NCI-H146 (cell line): ENCODE measurements at regions not wholly inside any gene's neighbourhood (a gene's known extent, or its start where the extent isn't known, plus 50 kb on each side); places are given as distances from the start of the nearest gene placed in this dataset.
"Not testable (repeated sequence)": the region's sequence is repeated elsewhere in the genome, so short reads cannot be mapped to it uniquely, and the experiment has no call there.

ENCODE experiments used
- DNase-seq: peaks from one replicate; lab custom pipeline; 2025; lab: John Stamatoyannopoulos, UW

- DNase-seq, result peak; percentile 83
Observed at GRCh38 chr4:159006202-159006601, 96.7 kb upstream of the RAPGEF2 start.

- no peak for DNase-seq
Observed at GRCh38 chr4:159008671-159009070, 94.2 kb upstream of the RAPGEF2 start.

DNA sequence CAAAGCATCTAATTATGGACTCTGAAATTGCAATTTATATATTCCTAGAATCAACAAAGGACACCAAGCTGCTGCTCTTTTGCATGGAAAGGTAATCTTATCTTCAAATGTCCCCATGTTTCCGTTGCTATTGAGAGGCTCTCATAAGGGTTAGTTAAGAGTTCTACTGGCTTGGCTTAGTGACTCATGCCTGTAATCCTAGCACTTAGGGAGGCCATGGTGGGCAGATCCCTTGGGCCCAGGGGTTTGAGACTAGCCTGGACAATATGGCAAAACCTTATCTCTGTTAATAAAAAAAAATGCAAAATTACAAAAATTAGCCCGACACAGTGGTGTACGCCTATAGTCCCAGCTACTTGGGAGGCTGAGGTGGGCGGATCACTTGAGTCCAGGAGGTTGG is 93.4 kb upstream of the RAPGEF2 start:
- no peak for DNase-seq

- peak; percentile 23 for DNase-seq
Observed at GRCh38 chr4:159010100-159010499, 92.8 kb upstream of the RAPGEF2 start.

DNA sequence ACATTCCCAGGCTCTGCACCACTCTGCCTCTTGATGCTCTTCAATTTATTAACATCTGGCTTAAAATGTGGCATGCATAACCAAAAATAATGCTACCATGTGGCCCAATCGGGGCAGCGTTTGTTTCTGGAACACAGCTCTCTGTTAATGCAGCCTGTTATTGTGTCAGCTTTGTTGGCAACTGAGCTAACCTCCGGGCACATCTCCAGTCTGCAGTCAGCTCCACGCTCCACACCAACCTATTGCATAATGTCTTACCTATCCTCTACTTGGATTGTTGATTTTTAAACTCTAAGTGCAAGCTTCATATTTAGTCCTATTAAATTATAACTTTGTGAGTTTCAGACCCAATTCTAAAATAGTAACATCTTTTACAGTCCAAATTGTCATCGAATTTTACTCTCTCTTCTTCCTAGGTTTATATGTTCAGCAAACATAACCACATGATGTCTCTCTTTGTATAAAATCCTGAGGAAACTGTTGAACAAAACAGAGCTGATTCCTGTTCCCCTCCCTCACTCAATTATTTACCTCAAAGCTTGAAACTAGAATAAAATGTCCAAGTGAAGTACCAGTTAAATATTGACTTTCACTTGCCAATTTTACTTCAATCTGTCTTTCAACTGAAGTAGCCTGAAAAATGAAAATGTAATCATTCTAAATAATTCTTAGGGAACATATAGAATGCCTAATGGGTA is 92.2 kb upstream of the RAPGEF2 start:
- DNase-seq, result peak; percentile 59

- DNase-seq, result no peak
Observed at GRCh38 chr4:159012381-159012780, 90.5 kb upstream of the RAPGEF2 start.

GRCh38 chr4:159013692-159014091 is 89.2 kb upstream of the RAPGEF2 start:
- peak; percentile 9 for DNase-seq

- DNase-seq, result no peak
Observed at GRCh38 chr4:159014859-159015258, 88.0 kb upstream of the RAPGEF2 start.

GRCh38 chr4:159015841-159016240 is 87.0 kb upstream of the RAPGEF2 start:
- no peak for DNase-seq

DNA sequence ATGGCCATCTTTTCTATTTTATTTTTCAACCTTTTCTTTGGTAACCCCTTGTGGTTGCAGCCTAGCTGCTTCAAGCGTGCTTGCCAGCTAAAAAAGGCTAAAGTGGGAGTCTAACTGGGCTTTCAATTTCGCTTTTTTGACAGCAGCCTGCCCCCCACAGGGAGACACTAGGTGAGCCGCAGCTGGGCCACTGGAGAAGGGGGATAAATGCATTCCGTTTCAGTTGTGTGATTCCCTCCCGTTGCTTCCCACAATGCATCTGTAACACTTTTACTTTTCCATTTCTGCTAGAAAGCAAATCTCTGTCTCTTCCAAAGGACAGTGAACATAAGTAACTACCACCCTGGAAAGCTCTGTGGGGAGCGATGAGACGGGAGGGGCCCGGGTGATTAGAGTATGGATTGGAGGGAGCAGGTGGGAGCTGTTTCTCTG is 86.3 kb upstream of the RAPGEF2 start:
- peak; percentile 67 for DNase-seq

- DNase-seq, result no peak
Observed at GRCh38 chr4:159017323-159018026, 85.4 kb upstream of the RAPGEF2 start.

- no peak for DNase-seq
Observed at GRCh38 chr4:159018062-159018629, 84.7 kb upstream of the RAPGEF2 start.

DNA sequence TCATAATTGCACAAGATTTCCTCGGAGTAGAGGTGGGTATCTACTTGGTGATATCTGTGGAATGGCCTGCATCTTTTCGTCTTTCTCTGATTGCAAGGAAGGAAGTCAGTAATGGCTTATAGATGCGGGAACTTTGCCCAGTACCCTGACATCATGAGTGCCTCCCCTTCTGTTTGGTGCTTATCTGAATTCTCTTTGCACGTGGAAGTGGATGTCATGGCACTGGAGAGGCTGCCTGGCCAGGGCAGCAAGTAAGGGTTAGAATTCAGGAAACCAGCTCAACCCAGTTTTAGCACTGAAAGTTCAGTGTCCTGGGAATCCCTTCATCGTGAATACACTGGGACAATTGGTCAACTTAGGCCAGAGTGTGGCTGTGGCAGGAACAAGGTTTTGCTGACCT is 83.5 kb upstream of the RAPGEF2 start:
- DNase-seq, result no peak

GRCh38 chr4:159021597-159022385 is 81.1 kb upstream of the RAPGEF2 start:
- no peak for DNase-seq

DNA sequence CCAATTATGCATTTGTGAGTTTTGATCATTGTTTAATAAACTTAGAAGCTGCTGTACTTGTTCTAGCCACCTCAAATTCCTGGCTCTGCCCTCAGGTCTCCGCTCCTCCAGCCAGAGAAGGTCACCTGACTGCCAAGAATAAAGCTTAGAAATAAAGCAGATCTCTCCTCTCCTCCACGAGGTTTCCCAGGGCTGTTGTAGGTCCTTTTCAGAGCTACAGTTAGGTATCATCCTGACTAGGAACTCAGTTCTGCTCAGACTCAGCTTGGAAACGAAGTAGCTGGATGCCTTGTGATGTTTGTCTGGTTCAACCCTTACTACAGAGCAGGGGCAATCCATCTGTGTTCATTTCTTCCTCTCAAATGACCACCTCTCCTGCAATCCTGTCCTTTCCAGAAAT is 79.1 kb upstream of the RAPGEF2 start:
- DNase-seq, result no peak

- peak; percentile 55 for DNase-seq
Observed at GRCh38 chr4:159024266-159024665, 78.6 kb upstream of the RAPGEF2 start.

- no peak for DNase-seq
Observed at GRCh38 chr4:159024828-159025227, 78.1 kb upstream of the RAPGEF2 start.

- DNase-seq, result no peak
Observed at GRCh38 chr4:159026329-159026728, 76.5 kb upstream of the RAPGEF2 start.

DNA sequence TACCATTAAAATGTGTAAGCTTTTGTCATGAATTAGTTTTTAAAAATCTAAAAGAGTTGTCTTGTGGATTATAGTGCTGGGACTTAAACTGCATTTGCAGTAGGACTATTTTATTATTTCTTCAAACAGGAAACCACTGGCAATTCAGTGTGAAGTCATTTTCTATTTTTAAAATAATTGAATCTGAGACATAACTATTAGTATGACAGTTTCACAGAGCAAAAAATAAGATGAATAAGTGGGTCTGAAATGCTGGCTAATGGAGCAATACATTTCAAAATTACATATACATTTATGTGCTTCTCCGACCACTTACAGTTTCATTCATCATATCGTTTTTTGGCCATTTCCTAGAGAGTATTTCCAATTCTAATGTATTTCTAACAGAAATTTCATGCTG is 75.3 kb upstream of the RAPGEF2 start:
- DNase-seq, result no peak

GRCh38 chr4:159029481-159029880 is 73.4 kb upstream of the RAPGEF2 start:
- DNase-seq, result no peak

DNA sequence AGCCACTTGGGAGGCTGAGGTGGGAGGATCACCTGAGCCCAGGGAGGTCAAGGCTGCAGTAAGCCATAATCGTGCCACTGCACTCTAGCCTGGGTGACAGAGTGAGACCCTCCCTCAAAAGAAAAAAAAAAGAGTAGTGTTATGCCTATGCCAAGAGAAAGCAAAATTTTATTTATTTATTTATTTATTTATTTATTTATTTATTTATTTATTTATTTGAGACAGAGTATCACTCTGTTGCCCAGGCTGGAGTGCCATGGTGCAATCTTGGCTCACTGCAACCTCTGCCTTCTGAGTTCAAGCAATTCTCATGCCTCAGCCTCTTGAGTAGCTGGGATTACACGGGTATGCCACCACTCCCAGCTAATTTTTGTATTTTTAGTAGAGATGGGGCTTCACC is 72.6 kb upstream of the RAPGEF2 start:
- not testable (repeated sequence) for DNase-seq

DNA sequence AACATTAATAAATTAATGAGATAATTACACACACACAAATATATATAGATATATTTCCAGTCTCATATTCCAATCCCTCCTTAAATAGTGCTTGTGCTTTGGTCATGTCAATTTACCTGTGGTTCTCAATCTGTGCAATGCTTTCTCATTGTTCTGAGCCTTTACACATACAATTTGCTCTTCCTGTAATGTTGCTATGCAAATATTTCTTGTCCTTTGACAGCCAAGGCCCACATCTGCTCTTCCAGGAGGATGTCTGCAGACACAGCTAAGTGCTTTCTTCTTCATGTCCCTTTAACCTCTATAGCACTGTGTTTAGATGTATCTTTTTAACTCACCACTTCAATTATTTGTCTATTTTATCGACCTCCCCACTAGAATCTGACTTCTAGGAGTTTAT is 67.3 kb upstream of the RAPGEF2 start:
- DNase-seq, result peak; percentile 50

DNA sequence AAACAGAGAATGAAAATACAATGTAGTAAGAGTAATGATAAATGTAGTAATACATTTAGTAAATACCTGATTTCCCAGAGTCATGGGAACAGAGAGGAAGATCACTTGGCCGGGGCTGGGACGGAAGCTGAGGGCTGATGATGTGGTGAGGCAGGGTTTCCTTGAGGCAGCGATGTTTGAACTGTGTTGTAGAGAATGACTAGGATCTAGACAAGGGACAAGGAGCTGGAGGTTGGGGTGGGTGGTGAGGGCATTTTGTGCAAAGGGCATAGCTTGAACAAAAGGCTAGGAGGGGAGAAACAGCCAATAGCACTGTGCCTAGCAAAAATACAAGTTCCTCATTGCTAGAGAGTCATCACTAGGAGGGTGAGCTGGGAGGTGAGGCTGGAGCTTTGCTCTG is 64.3 kb upstream of the RAPGEF2 start:
- no peak for DNase-seq
